ENCODE measurements at regions not wholly inside any gene's neighbourhood (a gene's known extent, or its start where the extent isn't known, plus 50 kb on each side); places are given as distances from the start of the nearest gene placed in this dataset.

DNA sequence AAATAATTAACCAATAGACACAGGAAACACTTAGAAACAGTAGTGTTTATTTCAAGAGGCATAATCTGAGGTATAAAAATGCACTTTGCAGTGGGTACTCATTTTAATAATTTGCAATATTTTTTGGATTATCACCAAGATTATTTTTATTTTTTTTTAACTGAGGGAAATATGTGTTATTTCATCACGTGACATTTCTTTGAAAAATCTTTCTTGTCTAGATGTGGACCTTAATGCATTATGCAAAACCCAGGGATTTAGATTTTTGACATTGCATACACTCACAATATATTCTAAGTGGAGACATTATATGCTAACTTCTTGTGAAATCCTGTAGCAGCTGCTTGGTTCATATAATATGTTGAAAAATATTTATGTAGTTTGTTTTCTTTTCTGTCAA, 260.4 kb upstream of the MEIS2 start:
- no peak for TF ChIP-seq EP300 (IDR thresholded peaks at IDR 0.05)
- TF ChIP-seq, protein P1, sequence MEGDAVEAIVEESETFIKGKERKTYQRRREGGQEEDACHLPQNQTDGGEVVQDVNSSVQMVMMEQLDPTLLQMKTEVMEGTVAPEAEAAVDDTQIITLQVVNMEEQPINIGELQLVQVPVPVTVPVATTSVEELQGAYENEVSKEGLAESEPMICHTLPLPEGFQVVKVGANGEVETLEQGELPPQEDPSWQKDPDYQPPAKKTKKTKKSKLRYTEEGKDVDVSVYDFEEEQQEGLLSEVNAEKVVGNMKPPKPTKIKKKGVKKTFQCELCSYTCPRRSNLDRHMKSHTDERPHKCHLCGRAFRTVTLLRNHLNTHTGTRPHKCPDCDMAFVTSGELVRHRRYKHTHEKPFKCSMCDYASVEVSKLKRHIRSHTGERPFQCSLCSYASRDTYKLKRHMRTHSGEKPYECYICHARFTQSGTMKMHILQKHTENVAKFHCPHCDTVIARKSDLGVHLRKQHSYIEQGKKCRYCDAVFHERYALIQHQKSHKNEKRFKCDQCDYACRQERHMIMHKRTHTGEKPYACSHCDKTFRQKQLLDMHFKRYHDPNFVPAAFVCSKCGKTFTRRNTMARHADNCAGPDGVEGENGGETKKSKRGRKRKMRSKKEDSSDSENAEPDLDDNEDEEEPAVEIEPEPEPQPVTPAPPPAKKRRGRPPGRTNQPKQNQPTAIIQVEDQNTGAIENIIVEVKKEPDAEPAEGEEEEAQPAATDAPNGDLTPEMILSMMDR (IDR thresholded peaks at IDR 0.05), result no peak
- no peak for TF ChIP-seq POLR2A (IDR thresholded peaks at IDR 0.05; ENCODE audit: low read depth)
